ENCODE measurements at regions not wholly inside any gene's neighbourhood (a gene's known extent, or its start where the extent isn't known, plus 50 kb on each side); places are given as distances from the start of the nearest gene placed in this dataset.
"Not testable (repeated sequence)": the region's sequence is repeated elsewhere in the genome, so short reads cannot be mapped to it uniquely, and the experiment has no call there.

- not testable (repeated sequence) for TF ChIP-seq POLR2A, CTCF, POLR2AphosphoS5 (IDR thresholded peaks at IDR 0.05)
Measured at GRCh38 chr13:47873319-47873718, 127.8 kb downstream of the SUCLA2 start.
